ENCODE measurements at regions not wholly inside any gene's neighbourhood (a gene's known extent, or its start where the extent isn't known, plus 50 kb on each side); places are given as distances from the start of the nearest gene placed in this dataset.

- TF ChIP-seq CTCF (conservative IDR thresholded peaks at IDR 0.05), result peak; percentile 78
- peaks cover 26% of the 10 kb centered on the region for H3K9me3 Mint-ChIP-seq
- Histone ChIP-seq H3K4me1 (ENCODE audit: control insufficient read depth, insufficient read depth, low read length) (no peaks in the 10 kb centered on the region), H3K9ac (ENCODE audit: extremely low read depth, low read length, poor library complexity, severe bottlenecking) (no peak overlapping the region), H3K9me3 (ENCODE audit: control insufficient read depth, low read length) (peaks cover 8% of the 10 kb centered on the region), H3K36me3 (ENCODE audit: control insufficient read depth, insufficient read depth, low read length) (no peaks in the 10 kb centered on the region), H3K27ac (ENCODE audit: low read depth, low read length) (no peak overlapping the region), H3K27me3 (ENCODE audit: control insufficient read depth, insufficient read depth, low read length, poor library complexity, severe bottlenecking) (no peaks in the 10 kb centered on the region), H3K4me3 (ENCODE audit: low read length) (no peak overlapping the region)
- H3K27ac Mint-ChIP-seq, result no peak overlapping the region
- no peak for DNase-seq
- H3K4me1 Mint-ChIP-seq, result no peaks in the 10 kb centered on the region
- no peaks in the 10 kb centered on the region for H3K27me3 Mint-ChIP-seq (ENCODE audit: insufficient read depth)
- H3K36me3 Mint-ChIP-seq (ENCODE audit: low read depth), result no peaks in the 10 kb centered on the region
- no peak overlapping the region for H3K4me3 Mint-ChIP-seq
Measured at GRCh38 chr6:85756982-85757381, 114.3 kb upstream of the SYNCRIP start.

- Histone ChIP-seq H3K4me1 (ENCODE audit: control insufficient read depth, insufficient read depth, low read length) (no peaks in the 10 kb centered on the region), H3K27ac (ENCODE audit: low read depth, low read length) (no peak overlapping the region), H3K4me3 (ENCODE audit: low read length) (no peak overlapping the region), H3K9me3 (ENCODE audit: control insufficient read depth, low read length) (peaks cover 17% of the 10 kb centered on the region), H3K27me3 (ENCODE audit: control insufficient read depth, insufficient read depth, low read length, poor library complexity, severe bottlenecking) (no peaks in the 10 kb centered on the region), H3K9ac (ENCODE audit: extremely low read depth, low read length, poor library complexity, severe bottlenecking) (no peak overlapping the region), H3K36me3 (ENCODE audit: control insufficient read depth, insufficient read depth, low read length) (no peaks in the 10 kb centered on the region)
- H3K4me1 Mint-ChIP-seq, result no peaks in the 10 kb centered on the region
- no peaks in the 10 kb centered on the region for H3K27me3 Mint-ChIP-seq (ENCODE audit: insufficient read depth)
- WGBS, 2 experiments (ENCODE audit: insufficient coverage in 1 of 2, insufficient read length in 1 of 2), result 78 to 88% methylated on average over 2 of the region's 2 CpGs
- H3K27ac Mint-ChIP-seq, result no peak overlapping the region
- TF ChIP-seq CTCF (conservative IDR thresholded peaks at IDR 0.05), result no peak
- H3K4me3 Mint-ChIP-seq, result no peak overlapping the region
- no peaks in the 10 kb centered on the region for H3K36me3 Mint-ChIP-seq (ENCODE audit: low read depth)
- peaks cover 24% of the 10 kb centered on the region for H3K9me3 Mint-ChIP-seq
- no peak for DNase-seq
Measured at GRCh38 chr6:85754894-85755293, 112.2 kb upstream of the SYNCRIP start.

- H3K27me3 ChIP-seq (ENCODE audit: control insufficient read depth, insufficient read depth, low read length, poor library complexity, severe bottlenecking), result no peaks in the 10 kb centered on the region
- H3K4me1 ChIP-seq (ENCODE audit: control insufficient read depth, insufficient read depth, low read length), result no peaks in the 10 kb centered on the region
- WGBS, 2 experiments (ENCODE audit: insufficient coverage in 1 of 2, insufficient read length in 1 of 2), result 89 to 100% methylated on average over 4 to 5 of the region's 5 CpGs
- no peak overlapping the region for H3K27ac Mint-ChIP-seq
- H3K36me3 ChIP-seq (ENCODE audit: control insufficient read depth, insufficient read depth, low read length), result no peaks in the 10 kb centered on the region
- no peak overlapping the region for H3K9ac ChIP-seq (ENCODE audit: extremely low read depth, low read length, poor library complexity, severe bottlenecking)
- TF ChIP-seq CTCF (conservative IDR thresholded peaks at IDR 0.05), result no peak
- H3K4me3 Mint-ChIP-seq, result no peak overlapping the region
- no peak for DNase-seq
- H3K27ac ChIP-seq (ENCODE audit: low read depth, low read length), result no peak overlapping the region
- H3K9me3 ChIP-seq (ENCODE audit: control insufficient read depth, low read length), result peaks cover 17% of the 10 kb centered on the region
- H3K4me1 Mint-ChIP-seq, result no peaks in the 10 kb centered on the region
- no peaks in the 10 kb centered on the region for H3K27me3 Mint-ChIP-seq (ENCODE audit: insufficient read depth)
- no peaks in the 10 kb centered on the region for H3K36me3 Mint-ChIP-seq (ENCODE audit: low read depth)
- H3K4me3 ChIP-seq (ENCODE audit: low read length), result peak overlapping the region; percentile 34
- peaks cover 21% of the 10 kb centered on the region for H3K9me3 Mint-ChIP-seq
Measured at GRCh38 chr6:85752602-85753001, 109.9 kb upstream of the SYNCRIP start.

All from endodermal cell (in vitro differentiated cells).